Naive thymus-derived CD8-positive, alpha-beta T cell (primary cell): ENCODE measurements at regions not wholly inside any gene's neighbourhood (a gene's known extent, or its start where the extent isn't known, plus 50 kb on each side); places are given as distances from the start of the nearest gene placed in this dataset.

ENCODE experiments used
- ATAC-seq, 2 donors: fragments of 150-1000 bp; cut with Tn5 transposase in 1 of 2; sonication (Bioruptor Pico), chemical (Tn5 transposase) in 1 of 2; 1 replicate in 1 of 2; 2 replicates in 1 of 2; pipeline ENCODE4 v1.10.0; 2021; ENCODE audit warnings: mild to moderate bottlenecking in 2 of 2, moderate library complexity in 2 of 2
- POLR2A ChIA-PET: fragments of 350-600 bp; sonication (Branson Sonifier 250); formaldehyde crosslinking; loops from one replicate; lab custom pipeline; 2021; ENCODE audit warnings: antibody characterized with exemption; lab: Charles Lee
- DNase-seq, 10 donors: peaks; one replicate each; pipeline versions ENCODE4 v3.0.0 to v3.0.0-alpha.2; 2020 to 2022
- H3K27ac Mint-ChIP-seq, 10 donors: one replicate each; pipeline ENCODE4 v1.8.0; 2020 to 2022; ENCODE audit warnings: mild to moderate bottlenecking in 10 of 10, mixed read lengths in 10 of 10, moderate library complexity in 4 of 10, inconsistent platforms in 1 of 10
- H3K27me3 Mint-ChIP-seq, 5 donors: one replicate each; pipeline ENCODE4 v1.8.0; 2021 to 2022; ENCODE audit warnings: mixed read lengths in 5 of 5
- H3K36me3 Mint-ChIP-seq, 3 donors: one replicate each; pipeline ENCODE4 v1.8.0; 2020 to 2022; ENCODE audit warnings: mixed read lengths in 3 of 3, mild to moderate bottlenecking in 2 of 3, inconsistent platforms in 1 of 3
- H3K4me1 Mint-ChIP-seq, 4 donors: one replicate each; pipeline ENCODE4 v1.8.0; 2021 to 2022; ENCODE audit warnings: mixed read lengths in 4 of 4
- H3K4me3 Mint-ChIP-seq, 10 donors: one replicate each; pipeline ENCODE4 v1.8.0; 2020 to 2022; ENCODE audit warnings: mild to moderate bottlenecking in 10 of 10, mixed read lengths in 10 of 10, moderate library complexity in 6 of 10, inconsistent platforms in 1 of 10
- H3K9me3 Mint-ChIP-seq, 9 donors: one replicate each; pipeline ENCODE4 v1.8.0; 2020 to 2022; ENCODE audit warnings: mixed read lengths in 9 of 9, mild to moderate bottlenecking in 3 of 9, inconsistent platforms in 1 of 9, moderate library complexity in 1 of 9

DNA sequence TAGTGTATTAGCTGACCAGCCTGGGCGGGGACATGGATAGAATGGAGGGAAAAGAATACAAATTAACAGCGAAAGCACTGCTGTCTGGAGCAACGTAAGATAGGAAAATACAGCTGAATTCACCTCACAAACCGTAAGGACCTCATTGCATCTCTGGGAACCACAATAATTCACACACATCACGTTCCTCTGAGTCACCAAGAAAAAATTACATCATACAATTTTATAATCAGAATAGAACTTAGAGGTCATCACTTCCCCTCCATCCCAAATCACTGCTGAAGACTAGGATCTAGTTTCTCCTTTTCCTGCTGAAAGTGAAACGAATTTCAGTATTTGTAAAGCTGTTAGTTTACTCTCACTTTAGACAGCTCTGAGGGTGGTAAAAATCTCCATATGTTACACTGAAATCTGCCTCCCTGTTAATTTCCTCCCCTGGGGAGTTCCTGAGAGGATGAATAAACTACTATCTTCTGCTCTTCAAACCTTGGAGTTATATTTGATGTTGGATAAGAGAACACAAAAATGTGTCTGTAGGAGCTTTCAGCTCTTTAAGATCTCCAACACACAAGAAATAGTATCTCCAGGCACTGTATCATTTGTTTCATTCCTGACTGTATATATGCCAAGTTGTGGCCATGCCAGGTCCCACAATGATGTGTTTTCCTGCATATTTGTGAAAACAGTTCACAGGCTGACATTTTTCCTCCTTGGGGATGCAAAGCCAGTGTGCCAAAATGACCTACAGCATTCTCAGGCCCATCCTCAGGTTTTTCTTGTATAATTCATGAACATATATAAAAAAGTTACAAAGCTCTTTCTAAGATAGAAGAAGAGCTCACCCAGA is 63.8 kb upstream of the SSTR1 start:
- peaks cover 0 to 9% (median 0%) of the 10 kb centered on the region in 9 donors for H3K9me3 Mint-ChIP-seq
- ATAC-seq (no peak), DNase-seq (no peak)
- H3K36me3 Mint-ChIP-seq: no peaks in the 10 kb centered on the region
- H3K27ac Mint-ChIP-seq: peak overlapping the region in 2 of 10 donors; percentile 25 to 36
- peaks cover 0 to 8% (median 2%) of the 10 kb centered on the region in 4 donors for H3K4me1 Mint-ChIP-seq
- POLR2A ChIA-PET: no interaction called here
- H3K27me3 Mint-ChIP-seq: no peaks in the 10 kb centered on the region
- no peak overlapping the region for H3K4me3 Mint-ChIP-seq

DNA sequence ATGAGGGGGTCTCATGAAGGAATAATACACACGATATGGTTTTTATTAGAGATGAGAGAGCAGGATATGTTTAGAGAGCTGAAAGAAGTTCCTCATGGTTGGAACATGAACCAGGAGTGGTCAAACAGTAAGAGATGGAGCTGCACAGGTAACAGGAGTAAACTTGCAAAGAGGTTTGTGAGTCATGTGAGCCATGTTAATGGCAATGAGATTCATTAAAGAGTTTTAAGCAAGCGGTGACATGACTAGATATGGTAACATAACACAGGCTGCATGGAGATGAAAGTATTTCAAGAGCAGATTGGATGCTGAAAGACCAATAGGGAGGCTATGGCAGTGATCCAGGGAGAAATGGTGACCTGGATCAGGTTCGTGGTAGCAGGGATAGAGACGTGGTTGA is 62.6 kb upstream of the SSTR1 start:
- Mint-ChIP-seq H3K4me3 (no peak overlapping the region), H3K9me3 (peaks cover 0 to 9% (median 0%) of the 10 kb centered on the region in 9 donors), H3K36me3 (no peaks in the 10 kb centered on the region), H3K27ac (no peak overlapping the region), H3K4me1 (peaks cover 0 to 15% (median 4%) of the 10 kb centered on the region in 4 donors), H3K27me3 (no peaks in the 10 kb centered on the region)
- no peak for ATAC-seq
- POLR2A ChIA-PET: no interaction called here
- no peak for DNase-seq

DNA sequence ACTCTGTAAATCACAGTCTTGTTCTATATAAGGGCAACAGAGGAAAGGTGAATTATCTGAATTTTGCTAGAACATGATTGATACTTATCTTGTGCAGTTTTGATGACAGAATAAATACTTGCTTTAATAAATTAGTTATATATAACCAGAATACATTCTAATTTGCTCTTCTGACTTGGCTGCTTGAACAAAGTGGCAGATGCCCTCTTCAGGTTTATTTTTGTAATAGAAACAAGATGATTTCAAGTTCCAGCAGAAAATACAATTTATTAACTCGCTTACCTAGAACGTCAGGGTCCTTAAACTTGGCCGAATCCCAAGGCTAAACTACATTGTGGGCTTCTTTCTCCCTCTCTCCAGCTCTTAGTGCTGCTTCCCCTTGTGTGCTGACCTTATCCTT is 57.6 kb upstream of the SSTR1 start:
- ATAC-seq: no peak
- peaks cover 0 to 8% (median 0%) of the 10 kb centered on the region in 9 donors for H3K9me3 Mint-ChIP-seq
- peaks cover 0 to 9% (median 4%) of the 10 kb centered on the region in 4 donors for H3K4me1 Mint-ChIP-seq
- no peak overlapping the region for H3K4me3 Mint-ChIP-seq
- POLR2A ChIA-PET: no interaction called here
- H3K27me3 Mint-ChIP-seq: no peaks in the 10 kb centered on the region
- H3K36me3 Mint-ChIP-seq: no peaks in the 10 kb centered on the region
- H3K27ac Mint-ChIP-seq: peak overlapping the region in 1 of 10 donors; percentile 52
- DNase-seq: peak in 1 of 10 donors; percentile 3
